ENCODE measurements at regions not wholly inside any gene's neighbourhood (a gene's known extent, or its start where the extent isn't known, plus 50 kb on each side); places are given as distances from the start of the nearest gene placed in this dataset.

DNA sequence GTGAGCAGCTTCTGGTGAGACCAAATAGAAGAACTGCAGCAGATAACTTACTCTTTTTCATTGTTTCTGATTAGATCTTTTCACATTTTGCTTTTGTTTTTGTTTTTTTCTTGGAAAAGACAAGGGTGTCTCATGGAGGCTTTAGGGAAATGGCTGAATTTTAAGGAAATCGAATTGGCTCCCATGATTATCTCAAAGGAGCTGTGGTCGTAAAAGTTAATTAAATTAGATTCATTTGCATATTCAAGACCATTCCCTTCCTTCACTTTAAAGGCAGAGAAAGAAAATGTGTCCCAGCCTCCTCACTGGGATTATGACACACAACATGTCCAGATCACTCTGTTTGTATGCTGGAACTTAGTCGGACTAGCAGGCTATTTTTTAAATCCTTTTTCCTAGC is 106.4 kb upstream of the MDM1 start:
- TF ChIP-seq NFIC (IDR thresholded peaks at IDR 0.05; ENCODE audit: borderline replicate concordance): no peak
- no peak for TF ChIP-seq GABPA (IDR thresholded peaks at IDR 0.05; ENCODE audit: low read depth)
